GM12878 (cell line): ENCODE measurements at regions not wholly inside any gene's neighbourhood (a gene's known extent, or its start where the extent isn't known, plus 50 kb on each side); places are given as distances from the start of the nearest gene placed in this dataset.

Source experiments
- ATAC-seq: fragments of 200-7000 bp; cut with Tn5 transposase; 3 replicates; pipeline ENCODE4 v1.9.1; 2020; ENCODE audit warnings: mild to moderate bottlenecking, moderate library complexity
- BruUV-seq: library from RNA; stranded (reverse); fragments of 400-500 nt; replicated peaks from 2 replicates; lab custom pipeline; 2021; lab: Mats Ljungman, UMichigan
- CTCF ChIA-PET: fragments of 300-600 bp; sonication (Branson Sonifier 250); formaldehyde crosslinking; extraction: SDS; loops from one replicate; lab custom pipeline; 2021; ENCODE audit warnings: inconsistent platforms; lab: Yijun Ruan, JAX
- POLR2A ChIA-PET: fragments of 350-600 bp; formaldehyde crosslinking; extraction: SDS; loops from one replicate; lab custom pipeline; 2021; ENCODE audit warnings: inconsistent platforms; lab: Charles Lee
- RAD21 ChIA-PET: fragments of 300-600 bp; sonication (Branson Sonifier 250); formaldehyde crosslinking; loops from one replicate; lab custom pipeline; 2023; ENCODE audit warnings: antibody characterized with exemption; ENCODE audit not compliant: unreplicated experiment; lab: Charles Lee
- SMC1A ChIA-PET: fragments of 300-600 bp; sonication (Branson Sonifier 250); formaldehyde crosslinking; loops from one replicate; lab custom pipeline; 2023; ENCODE audit not compliant: unreplicated experiment, uncharacterized antibody; lab: Charles Lee
- DNase-seq: peaks from one replicate; pipeline ENCODE4 v3.0.0-alpha.2; 2011; ENCODE audit warnings: low read depth, low spot score
- FAIRE-seq: peaks from 3 replicates; lab custom pipeline; 2011; peaks lifted over from hg19 to GRCh38; lab: Jason Lieb, UNC
- H2AFZ ChIP-seq: 2 replicates; pipeline ENCODE4 v1.6.0; 2011; ENCODE audit warnings: low read depth, low read length, control low read depth; ENCODE audit not compliant: control insufficient read depth
- H3K27ac ChIP-seq: 2 replicates; pipeline ENCODE4 v1.5.1; 2011; ENCODE audit warnings: control low read depth; ENCODE audit not compliant: control insufficient read depth, insufficient read depth
- H3K27me3 ChIP-seq, 2 experiments: replicated peaks in 1 of 2; 2 replicates each; pipeline versions ENCODE4 v1.6.0 to v1.6.1; 2011; ENCODE audit warnings: low read length in 1 of 2; ENCODE audit not compliant: control insufficient read depth in 2 of 2, insufficient read depth in 2 of 2
- H3K36me3 ChIP-seq, 2 experiments: 2 replicates each; pipeline ENCODE4 v1.5.1; 2011; ENCODE audit warnings: low read length in 1 of 2; ENCODE audit not compliant: control insufficient read depth in 2 of 2, insufficient read depth in 2 of 2
- H3K4me1 ChIP-seq: 2 replicates; pipeline ENCODE4 v1.6.1; 2011; ENCODE audit warnings: mild to moderate bottlenecking, low read length, moderate library complexity, mixed read lengths; ENCODE audit not compliant: control insufficient read depth, insufficient read depth
- H3K4me2 ChIP-seq: 2 replicates; pipeline ENCODE4 v1.6.0; 2011; ENCODE audit warnings: control low read depth; ENCODE audit not compliant: control insufficient read depth, insufficient read depth
- H3K4me3 ChIP-seq: fragments of 200-600 bp; sonication (generic); 2 replicates; pipeline ENCODE4 v1.5.1; 2016
- H3K79me2 ChIP-seq: 2 replicates; pipeline ENCODE4 v1.6.0; 2011; ENCODE audit warnings: low read length; ENCODE audit not compliant: control insufficient read depth, insufficient read depth
- H3K9ac ChIP-seq: 2 replicates; pipeline ENCODE4 v1.8.0; 2011; ENCODE audit warnings: low read length, control low read depth, mixed read lengths; ENCODE audit not compliant: control insufficient read depth, insufficient read depth
- H3K9me3 ChIP-seq: replicated peaks from 3 replicates; pipeline ENCODE4 v1.5.1; 2011; ENCODE audit warnings: mild to moderate bottlenecking, low read length; ENCODE audit not compliant: control insufficient read depth, insufficient read depth
- H4K20me1 ChIP-seq: 2 replicates; pipeline ENCODE4 v1.6.0; 2011; ENCODE audit not compliant: control insufficient read depth, insufficient read depth
- ATF7 ChIP-seq: fragments of 450-650 bp; IDR thresholded peaks from 2 replicates; pipeline ENCODE4 v1.6.1; 2016; ENCODE audit warnings: low read depth, mild to moderate bottlenecking
- E2F8 ChIP-seq: fragments of 450-650 bp; IDR thresholded peaks from 2 replicates; pipeline ENCODE4 v1.6.1; 2018; ENCODE audit warnings: mild to moderate bottlenecking, low read depth, moderate library complexity; ENCODE audit not compliant: partially characterized antibody
- NRF1 ChIP-seq: conservative IDR thresholded peaks from 2 replicates; pipeline ENCODE4 v1.6.1; 2011; ENCODE audit warnings: mild to moderate bottlenecking, low read depth, low read length, improper control_type of control experiment
- RAD51 ChIP-seq: fragments of 450-650 bp; IDR thresholded peaks from 2 replicates; pipeline ENCODE4 v1.6.1; 2016; ENCODE audit warnings: moderate library complexity, mild to moderate bottlenecking, inconsistent platforms
- STAT3 ChIP-seq: IDR thresholded peaks from 2 replicates; pipeline ENCODE4 v1.6.1; 2011; ENCODE audit warnings: low read depth, low read length, improper control_type of control experiment
- TARDBP ChIP-seq: IDR thresholded peaks from 2 replicates; pipeline ENCODE4 v1.6.1; 2016; ENCODE audit warnings: borderline replicate concordance
- ZBTB40 ChIP-seq: fragments of 450-650 bp; IDR thresholded peaks from 2 replicates; pipeline ENCODE4 v1.6.1; 2016; ENCODE audit warnings: mild to moderate bottlenecking, moderate library complexity, borderline replicate concordance
- ZSCAN29 ChIP-seq: fragments of 450-650 bp; IDR thresholded peaks from 2 replicates; pipeline ENCODE4 v1.6.1; 2017; ENCODE audit warnings: mild to moderate bottlenecking, moderate library complexity
- WGBS: methylation state at CpG from one replicate; pipeline ENCODE4 v1.1.6; 2016; ENCODE audit warnings: low lambda C conversion rate; ENCODE audit not compliant: insufficient replicate concordance, insufficient coverage; ENCODE audit errors: missing lambda C conversion rate; 5-methylcytosine and 5-hydroxymethylcytosine counted together
- in situ Hi-C: fragments of 300-500 bp; cut with MboI; formaldehyde crosslinking; loops from 9 replicates; pipeline ENCODE4 v1.14.3; 2018; ENCODE audit warnings: mixed read lengths
- intact Hi-C: fragments of 100-400 bp; cut with micrococcal nuclease; formaldehyde crosslinking; loops from one replicate; pipeline ENCODE4 v1.14.2; 2022; ENCODE audit not compliant: unreplicated experiment

GRCh38 chr2:235171550-235172031 is 219.8 kb downstream of the SH3BP4 start:
- intact Hi-C loops, result no loop called here
- CTCF ChIA-PET, result no interaction called here
- H2AFZ ChIP-seq, result no peak overlapping the region
- no peaks in the 10 kb centered on the region for H3K79me2 ChIP-seq
- ATAC-seq (no peak), DNase-seq (no peak), FAIRE-seq (no peak)
- no peak overlapping the region for H3K27ac ChIP-seq
- H3K4me3 ChIP-seq, result no peak overlapping the region
- WGBS, result 0% methylated on average over 4 of the region's 4 CpGs
- H3K9me3 ChIP-seq, result no peaks in the 10 kb centered on the region
- H3K27me3 ChIP-seq, result no peaks in the 10 kb centered on the region
- RAD21 ChIA-PET, result no interaction called here
- TF ChIP-seq E2F8, result no peak
- TF ChIP-seq ATF7, result no peak
- no peak for TF ChIP-seq TARDBP
- no peak for TF ChIP-seq RAD51
- TF ChIP-seq ZBTB40, result no peak
- no peak for TF ChIP-seq NRF1
- no peak for TF ChIP-seq STAT3
- no peak for TF ChIP-seq ZSCAN29
- POLR2A ChIA-PET, result no interaction called here
- no peaks in the 10 kb centered on the region for H3K4me1 ChIP-seq
- no peaks in the 10 kb centered on the region for H4K20me1 ChIP-seq
- no peaks in the 10 kb centered on the region for H3K36me3 ChIP-seq
- in situ Hi-C loops, result no loop called here
- SMC1A ChIA-PET, result no interaction called here
- H3K9ac ChIP-seq, result no peak overlapping the region
- H3K4me2 ChIP-seq, result no peak overlapping the region
- no TSS peak for BruUV-seq
